GM12873 (cell line): ENCODE measurements at regions not wholly inside any gene's neighbourhood (a gene's known extent, or its start where the extent isn't known, plus 50 kb on each side); places are given as distances from the start of the nearest gene placed in this dataset.

Experiments
- TF ChIP-seq, protein P1 (sequence below): IDR thresholded peaks from 2 replicates; pipeline ENCODE4 v1.5.1; 2012; ENCODE audit warnings: low read depth, mild to moderate bottlenecking, moderate library complexity, low read length, control low read depth; ENCODE audit not compliant: insufficient read depth; ENCODE audit errors: missing control alignments

DNA sequence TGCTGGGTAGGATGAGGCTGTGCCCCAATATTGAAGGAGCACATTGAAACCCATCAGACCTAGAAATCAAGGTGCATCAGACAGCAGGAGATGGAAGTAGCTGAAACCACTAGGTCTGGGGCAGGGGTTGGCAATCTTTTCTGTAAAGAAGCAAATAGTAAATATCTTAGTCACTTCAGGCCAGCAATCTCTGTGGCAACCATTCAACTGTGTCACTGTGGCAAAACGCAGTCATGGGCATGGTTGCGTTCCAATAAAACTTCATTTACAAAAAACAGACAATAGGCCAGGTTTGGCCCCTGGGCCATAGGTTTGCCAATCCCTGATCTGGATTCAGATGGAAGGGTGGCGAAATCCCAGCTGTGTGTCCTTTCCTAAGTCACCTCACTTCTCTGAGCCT, 397.3 kb downstream of the MED13L start:
- TF ChIP-seq, protein P1, sequence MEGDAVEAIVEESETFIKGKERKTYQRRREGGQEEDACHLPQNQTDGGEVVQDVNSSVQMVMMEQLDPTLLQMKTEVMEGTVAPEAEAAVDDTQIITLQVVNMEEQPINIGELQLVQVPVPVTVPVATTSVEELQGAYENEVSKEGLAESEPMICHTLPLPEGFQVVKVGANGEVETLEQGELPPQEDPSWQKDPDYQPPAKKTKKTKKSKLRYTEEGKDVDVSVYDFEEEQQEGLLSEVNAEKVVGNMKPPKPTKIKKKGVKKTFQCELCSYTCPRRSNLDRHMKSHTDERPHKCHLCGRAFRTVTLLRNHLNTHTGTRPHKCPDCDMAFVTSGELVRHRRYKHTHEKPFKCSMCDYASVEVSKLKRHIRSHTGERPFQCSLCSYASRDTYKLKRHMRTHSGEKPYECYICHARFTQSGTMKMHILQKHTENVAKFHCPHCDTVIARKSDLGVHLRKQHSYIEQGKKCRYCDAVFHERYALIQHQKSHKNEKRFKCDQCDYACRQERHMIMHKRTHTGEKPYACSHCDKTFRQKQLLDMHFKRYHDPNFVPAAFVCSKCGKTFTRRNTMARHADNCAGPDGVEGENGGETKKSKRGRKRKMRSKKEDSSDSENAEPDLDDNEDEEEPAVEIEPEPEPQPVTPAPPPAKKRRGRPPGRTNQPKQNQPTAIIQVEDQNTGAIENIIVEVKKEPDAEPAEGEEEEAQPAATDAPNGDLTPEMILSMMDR = no peak

DNA sequence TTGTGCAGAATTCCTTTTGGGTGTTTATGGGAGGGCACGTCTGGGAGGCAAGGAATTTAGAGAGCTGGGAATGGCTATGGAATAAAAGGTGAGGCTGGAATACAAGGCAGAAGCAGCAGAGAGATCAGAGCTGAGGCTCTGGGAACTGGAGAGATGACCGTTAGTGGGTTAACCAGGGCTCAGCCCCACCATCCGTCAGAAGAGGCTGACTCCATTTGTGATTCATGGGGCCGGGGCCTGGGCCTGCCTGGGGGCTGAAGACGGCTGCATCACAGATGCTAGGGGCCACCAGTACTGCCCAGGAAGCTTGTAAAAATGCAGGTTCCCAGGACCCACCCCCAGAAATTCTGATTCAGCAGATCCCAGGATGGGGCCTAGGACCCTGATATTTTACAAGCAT, 398.1 kb downstream of the MED13L start:
- TF ChIP-seq, protein P1 = no peak

DNA sequence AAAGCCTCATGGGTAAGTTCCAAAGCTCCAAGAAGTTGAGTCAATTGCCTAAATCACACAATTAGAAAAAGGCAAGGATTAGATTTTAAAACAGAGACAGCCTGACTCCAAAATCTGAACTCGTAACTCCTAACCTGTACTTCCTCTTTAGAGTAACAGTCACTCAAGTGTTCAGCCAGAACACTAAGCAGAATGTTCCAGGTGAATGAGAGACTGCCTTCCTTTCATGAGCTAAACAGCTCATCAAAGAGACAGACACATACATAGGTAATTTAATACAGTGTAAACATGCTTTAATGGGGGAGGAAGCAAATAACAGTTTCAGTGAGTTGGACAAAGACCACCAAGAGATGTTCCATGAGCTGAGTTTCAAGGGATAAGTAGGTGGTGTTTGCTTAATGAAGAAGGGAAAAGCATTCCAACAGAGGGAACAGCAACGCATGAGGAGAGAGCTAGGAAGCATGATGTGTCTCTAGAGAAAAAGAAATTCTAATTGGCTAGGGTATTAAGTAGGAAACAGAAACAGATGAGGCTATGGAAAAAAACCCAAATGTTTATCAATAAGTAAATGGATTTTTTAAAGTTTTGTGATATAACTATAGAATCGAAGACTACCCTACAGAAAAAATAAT, 403.9 kb downstream of the MED13L start:
- TF ChIP-seq, protein P1 = no peak

DNA sequence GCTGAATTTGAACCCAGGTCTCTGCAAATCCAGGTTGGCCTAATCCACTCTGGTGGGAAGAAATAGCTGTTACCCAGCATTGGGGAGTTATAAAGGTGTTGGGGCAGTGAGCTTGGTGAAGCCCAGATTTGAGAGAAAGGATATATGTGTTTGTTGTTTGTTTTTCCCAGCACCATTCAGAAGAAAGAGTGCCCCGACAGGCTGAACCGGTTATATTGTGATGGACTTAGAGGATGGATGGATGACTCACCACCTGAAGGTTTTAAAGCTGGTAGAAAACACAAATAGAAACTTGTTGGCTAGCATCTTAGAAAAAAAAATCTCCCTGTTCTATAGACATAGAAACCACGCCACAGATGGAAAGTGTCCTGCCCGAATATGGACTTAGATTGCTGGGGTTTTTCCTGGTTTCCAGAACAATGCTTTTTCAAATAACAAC, 404.6 kb downstream of the MED13L start:
- TF ChIP-seq, protein P1 = no peak

DNA sequence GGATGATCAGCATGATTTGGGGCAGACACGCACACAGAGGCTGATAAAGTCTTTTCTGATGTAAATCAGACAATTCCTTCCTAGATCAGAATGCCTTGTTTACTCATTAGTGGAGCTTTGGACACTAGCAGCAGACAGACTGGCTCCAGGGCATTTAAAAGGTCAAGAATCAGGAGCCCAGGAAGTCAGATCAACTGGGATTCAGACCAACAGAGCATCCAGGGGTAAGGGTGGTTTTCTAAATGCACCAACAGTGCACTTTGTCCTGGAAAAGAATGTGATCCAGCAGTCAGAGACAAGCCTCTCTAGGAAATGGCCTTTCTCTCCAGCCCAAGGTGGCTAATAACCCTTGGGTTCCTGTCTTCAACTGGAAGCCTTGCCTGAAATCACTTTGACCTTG, 405.3 kb downstream of the MED13L start:
- TF ChIP-seq, protein P1 = peak; percentile 3

DNA sequence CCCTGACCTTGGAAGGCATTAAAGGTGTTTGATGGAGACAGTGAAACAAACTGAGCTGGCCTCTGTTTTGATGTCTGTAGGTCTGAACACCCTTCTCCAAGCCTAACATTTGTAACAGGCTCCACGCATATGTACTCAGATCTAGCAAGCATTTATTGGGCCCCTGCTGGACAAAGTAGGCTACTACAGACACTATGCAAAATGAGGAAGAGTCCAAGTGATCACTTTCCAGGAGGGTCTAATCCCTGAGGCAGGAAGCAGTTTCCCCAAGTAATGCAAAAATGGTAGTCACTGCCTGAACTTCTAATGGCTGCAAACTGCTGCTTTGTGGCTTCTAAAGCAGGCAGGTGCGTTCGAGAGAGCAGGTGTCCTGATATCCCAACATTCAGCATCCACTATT, 405.8 kb downstream of the MED13L start:
- TF ChIP-seq, protein P1 = peak; percentile 79

DNA sequence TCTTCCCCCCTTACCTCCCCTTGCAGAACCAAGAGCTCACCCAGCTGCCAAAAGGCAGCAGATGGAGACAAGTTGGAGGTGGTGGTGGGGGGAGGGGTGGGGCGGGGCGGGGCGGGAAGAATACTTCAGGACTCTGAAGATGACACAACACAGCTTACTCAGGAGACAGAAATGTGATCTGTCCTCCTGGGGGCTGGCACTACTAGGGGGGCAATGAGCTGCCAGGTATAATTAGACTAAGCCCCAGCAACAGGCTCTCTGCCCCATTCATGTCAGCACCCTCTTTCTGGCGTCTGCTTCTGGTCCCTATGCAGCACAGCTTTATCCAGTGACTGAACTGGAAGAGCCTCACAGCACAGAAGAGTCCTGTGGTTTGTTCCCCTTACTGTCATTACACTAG, 407.0 kb downstream of the MED13L start:
- TF ChIP-seq, protein P1 = no peak
